H1 (cell line): ENCODE measurements at regions not wholly inside any gene's neighbourhood (a gene's known extent, or its start where the extent isn't known, plus 50 kb on each side); places are given as distances from the start of the nearest gene placed in this dataset.

Source experiments
- CTCF ChIP-seq, 3 experiments: IDR thresholded peaks; 1 replicate in 2 of 3; 2 replicates in 1 of 3; pipeline versions ENCODE4 v1.5.1 to v1.6.1; 2011; ENCODE audit warnings: low read length in 3 of 3, mild to moderate bottlenecking in 3 of 3, inconsistent platforms in 2 of 3, low read depth in 1 of 3, moderate library complexity in 1 of 3; ENCODE audit not compliant: insufficient read depth in 1 of 3; ENCODE audit errors: control extremely low read depth in 1 of 3
- GABPA ChIP-seq: IDR thresholded peaks from 2 replicates; pipeline ENCODE4 v1.6.1; 2011; ENCODE audit warnings: mild to moderate bottlenecking, low read length, moderate library complexity, borderline replicate concordance; ENCODE audit not compliant: insufficient read depth
- MAX ChIP-seq: IDR thresholded peaks from 2 replicates; pipeline ENCODE4 v1.6.1; 2012; ENCODE audit warnings: inconsistent platforms
- NRF1 ChIP-seq: IDR thresholded peaks from 2 replicates; pipeline ENCODE4 v1.6.1; 2011; ENCODE audit warnings: mild to moderate bottlenecking, low read depth, low read length, improper control_type of control experiment
- POLR2AphosphoS5 ChIP-seq: IDR thresholded peaks from 2 replicates; pipeline ENCODE4 v1.6.1; 2011; ENCODE audit warnings: low read depth, low read length
- RNF2 ChIP-seq: fragments of 200-900, 300-1000 bp; sonication (generic); IDR thresholded peaks from 2 replicates; pipeline ENCODE4 v1.7.1; 2016; ENCODE audit warnings: borderline replicate concordance, low read depth, mild to moderate bottlenecking, antibody characterized with exemption, low read length; ENCODE audit not compliant: poor library complexity, severe bottlenecking; ENCODE audit errors: missing control alignments
- SIRT6 ChIP-seq: IDR thresholded peaks from one replicate; pipeline ENCODE4 v1.7.1; 2012; ENCODE audit warnings: low read length, inconsistent platforms

DNA sequence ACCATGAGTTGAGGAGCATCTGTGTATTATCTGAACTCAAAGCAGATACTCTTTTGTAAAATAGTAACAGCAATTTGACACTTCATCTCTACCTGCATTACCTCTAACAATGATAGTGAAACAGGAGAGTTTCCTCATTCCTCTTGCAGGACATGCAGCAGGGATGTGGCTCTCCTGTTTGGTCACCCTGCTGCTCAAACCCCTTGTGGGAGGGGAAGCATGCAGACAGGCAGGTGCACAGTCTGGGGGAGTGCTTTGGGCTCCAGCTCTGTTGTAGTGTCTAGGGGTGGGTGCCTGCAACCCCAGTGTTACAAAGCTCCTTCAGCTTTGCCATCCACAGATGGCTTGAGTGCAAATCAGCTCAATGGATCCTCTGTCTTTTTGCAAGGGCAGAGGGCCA, 827.6 kb downstream of the DACH1 start:
- TF ChIP-seq SIRT6 (no peak), CTCF (IDR thresholded peaks at IDR 0.05; ENCODE audit: control extremely low read depth in 1 of 3, insufficient read depth in 1 of 3, low read depth in 1 of 3, low read length in 3 of 3) (no peak), NRF1 (no peak), GABPA (no peak), RNF2 (no peak), MAX (no peak), POLR2AphosphoS5 (no peak)
